ENCODE measurements at regions not wholly inside any gene's neighbourhood (a gene's known extent, or its start where the extent isn't known, plus 50 kb on each side); places are given as distances from the start of the nearest gene placed in this dataset.
A peak's percentile ranks its signal among the peaks of the same experiment; 100 is the strongest.

- FAIRE-seq (no peak), DNase-seq (peak in 2 of 5 donors; percentile 19 to 76)
- Histone ChIP-seq H3K4me1 (ENCODE audit: control insufficient read depth in 2 of 3, insufficient read depth in 2 of 3, low read depth in 1 of 3, low read length in 3 of 3) (no peaks in the 10 kb centered on the region), H3K9me3 (ENCODE audit: control insufficient read depth in 2 of 3, insufficient read depth in 1 of 3, low read length in 3 of 3) (no peaks in the 10 kb centered on the region), H3K36me3 (ENCODE audit: control insufficient read depth in 2 of 3, insufficient read depth in 3 of 3, low read length in 3 of 3) (no peaks in the 10 kb centered on the region), H3K27ac (ENCODE audit: low read depth in 2 of 2, low read length in 2 of 2) (no peak overlapping the region), H3K27me3 (ENCODE audit: control insufficient read depth, insufficient read depth, low read length) (no peaks in the 10 kb centered on the region), H3K9ac (ENCODE audit: low read length in 3 of 3) (no peak overlapping the region), H3K4me3 (ENCODE audit: low read length in 3 of 3) (no peak overlapping the region)
- TF ChIP-seq CTCF (IDR thresholded peaks at IDR 0.05; ENCODE audit: borderline replicate concordance, extremely low read depth, insufficient read depth), result no peak
- intact Hi-C loops (cut with DNase I), result no loop called here
Measured at GRCh38 chr3:124234852-124235252, 242.9 kb upstream of the ROPN1 start.

GRCh38 chr3:124235446-124235845, 243.5 kb upstream of the ROPN1 start:
- Histone ChIP-seq H3K36me3 (ENCODE audit: control insufficient read depth in 2 of 3, insufficient read depth in 3 of 3, low read length in 3 of 3) (no peaks in the 10 kb centered on the region), H3K9ac (ENCODE audit: low read length in 3 of 3) (no peak overlapping the region), H3K4me1 (ENCODE audit: control insufficient read depth in 2 of 3, insufficient read depth in 2 of 3, low read depth in 1 of 3, low read length in 3 of 3) (no peaks in the 10 kb centered on the region), H3K27me3 (ENCODE audit: control insufficient read depth, insufficient read depth, low read length) (no peaks in the 10 kb centered on the region), H3K27ac (ENCODE audit: low read depth in 2 of 2, low read length in 2 of 2) (no peak overlapping the region), H3K9me3 (ENCODE audit: control insufficient read depth in 2 of 3, insufficient read depth in 1 of 3, low read length in 3 of 3) (no peaks in the 10 kb centered on the region), H3K4me3 (ENCODE audit: low read length in 3 of 3) (no peak overlapping the region)
- no peak for TF ChIP-seq CTCF (IDR thresholded peaks at IDR 0.05; ENCODE audit: borderline replicate concordance, extremely low read depth, insufficient read depth)
- DNase-seq (no peak), FAIRE-seq (no peak)
- intact Hi-C loops (cut with DNase I), result no loop called here

- H3K36me3 ChIP-seq (ENCODE audit: control insufficient read depth in 2 of 3, insufficient read depth in 3 of 3, low read length in 3 of 3), result no peaks in the 10 kb centered on the region
- H3K4me3 ChIP-seq (ENCODE audit: low read length in 3 of 3), result no peak overlapping the region
- DNase-seq (no peak), FAIRE-seq (no peak)
- H3K9ac ChIP-seq (ENCODE audit: low read length in 3 of 3), result no peak overlapping the region
- peaks cover 0 to 3% (median 0%) of the 10 kb centered on the region in 3 donors for H3K4me1 ChIP-seq (ENCODE audit: control insufficient read depth in 2 of 3, insufficient read depth in 2 of 3, low read depth in 1 of 3, low read length in 3 of 3)
- no peak overlapping the region for H3K27ac ChIP-seq (ENCODE audit: low read depth in 2 of 2, low read length in 2 of 2)
- no peaks in the 10 kb centered on the region for H3K9me3 ChIP-seq (ENCODE audit: control insufficient read depth in 2 of 3, insufficient read depth in 1 of 3, low read length in 3 of 3)
- no peaks in the 10 kb centered on the region for H3K27me3 ChIP-seq (ENCODE audit: control insufficient read depth, insufficient read depth, low read length)
- no peak for TF ChIP-seq CTCF (IDR thresholded peaks at IDR 0.05; ENCODE audit: borderline replicate concordance, extremely low read depth, insufficient read depth)
- intact Hi-C loops (cut with DNase I), result no loop called here
Measured at GRCh38 chr3:124243177-124243859, 251.4 kb upstream of the ROPN1 start.

- FAIRE-seq, result no peak
Measured at GRCh38 chr3:124246376-124246775, 254.5 kb upstream of the ROPN1 start.

More at GRCh38 chr3:124246376-124246775, 254.5 kb upstream of the ROPN1 start:
- H3K36me3 ChIP-seq (ENCODE audit: control insufficient read depth in 2 of 3, insufficient read depth in 3 of 3, low read length in 3 of 3), result no peaks in the 10 kb centered on the region
- H3K27me3 ChIP-seq (ENCODE audit: control insufficient read depth, insufficient read depth, low read length), result no peaks in the 10 kb centered on the region
- H3K27ac ChIP-seq (ENCODE audit: low read depth in 2 of 2, low read length in 2 of 2), result peak overlapping the region in 1 of 2 donors; percentile 21
- no peak overlapping the region for H3K9ac ChIP-seq (ENCODE audit: low read length in 3 of 3)
- intact Hi-C loops (cut with DNase I), result no loop called here
- no peak for TF ChIP-seq CTCF (IDR thresholded peaks at IDR 0.05; ENCODE audit: borderline replicate concordance, extremely low read depth, insufficient read depth)
- no peak overlapping the region for H3K4me3 ChIP-seq (ENCODE audit: low read length in 3 of 3)
- H3K9me3 ChIP-seq (ENCODE audit: control insufficient read depth in 2 of 3, insufficient read depth in 1 of 3, low read length in 3 of 3), result no peaks in the 10 kb centered on the region
- peaks cover 0 to 17% (median 14%) of the 10 kb centered on the region in 3 donors for H3K4me1 ChIP-seq (ENCODE audit: control insufficient read depth in 2 of 3, insufficient read depth in 2 of 3, low read depth in 1 of 3, low read length in 3 of 3)
- DNase-seq, result no peak
